A673 (cell line): ENCODE measurements at regions not wholly inside any gene's neighbourhood (a gene's known extent, or its start where the extent isn't known, plus 50 kb on each side); places are given as distances from the start of the nearest gene placed in this dataset.

Experiments used
- BruUV-seq: library from RNA; stranded (reverse); fragments of 400-500 nt; replicated peaks from 2 replicates; lab custom pipeline; 2021; lab: Mats Ljungman, UMichigan
- CTCF ChIA-PET: fragments of 300-600 bp; sonication (Branson Sonifier 250); formaldehyde crosslinking; loops from one replicate; lab custom pipeline; 2022; ENCODE audit warnings: antibody characterized with exemption; lab: Charles Lee
- POLR2A ChIA-PET: fragments of 300-600 bp; sonication (Branson Sonifier 250); formaldehyde crosslinking; loops from one replicate; lab custom pipeline; 2022; ENCODE audit warnings: antibody characterized with exemption; ENCODE audit not compliant: low non-redundant PET; lab: Charles Lee
- DNase-seq: peaks from one replicate; pipeline ENCODE4 v3.0.0-alpha.2; 2015; ENCODE audit warnings: low spot score
- H3K27ac ChIP-seq: fragments of 200-600 bp; sonication (generic); 2 replicates; pipeline ENCODE4 v1.5.1; 2016; ENCODE audit warnings: mixed run types, low read depth, mild to moderate bottlenecking, mixed read lengths, antibody characterized with exemption, low read length; ENCODE audit not compliant: poor library complexity, severe bottlenecking
- H3K27me3 ChIP-seq: fragments of 200-600 bp; sonication (generic); replicated peaks from 2 replicates; pipeline ENCODE4 v1.6.1; 2017; ENCODE audit warnings: mixed run types, low read depth, mild to moderate bottlenecking, mixed read lengths, antibody characterized with exemption, low read length; ENCODE audit not compliant: insufficient read depth, poor library complexity
- H3K36me3 ChIP-seq: fragments of 200-600 bp; sonication (generic); 2 replicates; pipeline ENCODE4 v1.6.1; 2016; ENCODE audit warnings: mixed run types, mild to moderate bottlenecking, mixed read lengths, antibody characterized with exemption, low read length; ENCODE audit not compliant: insufficient read depth, poor library complexity, severe bottlenecking
- H3K4me1 ChIP-seq: fragments of 200-600 bp; sonication (generic); 2 replicates; pipeline ENCODE4 v1.6.1; 2017; ENCODE audit warnings: mixed run types, mild to moderate bottlenecking, mixed read lengths, antibody characterized with exemption, low read length; ENCODE audit not compliant: insufficient read depth, poor library complexity, severe bottlenecking
- H3K4me3 ChIP-seq: fragments of 200-600 bp; sonication (generic); 2 replicates; pipeline ENCODE4 v1.5.1; 2016; ENCODE audit warnings: low read depth, mixed run types, mild to moderate bottlenecking, mixed read lengths, low read length; ENCODE audit not compliant: poor library complexity, severe bottlenecking
- H3K9me3 ChIP-seq: fragments of 200-600 bp; sonication (generic); 2 replicates; pipeline ENCODE4 v1.6.1; 2016; ENCODE audit warnings: mixed run types, low read depth, mild to moderate bottlenecking, mixed read lengths, antibody characterized with exemption, low read length; ENCODE audit not compliant: poor library complexity, severe bottlenecking
- CTCF ChIP-seq: fragments of 300-800, 200-600 bp; sonication (generic); conservative IDR thresholded peaks from 2 replicates; pipeline ENCODE4 v1.5.1; 2017; ENCODE audit warnings: low read depth, mild to moderate bottlenecking, antibody characterized with exemption, low read length, moderate library complexity, mixed read lengths
- EZH2 ChIP-seq: fragments of 200-600 bp; sonication (generic); IDR thresholded peaks from 2 replicates; pipeline ENCODE4 v1.6.1; 2017; ENCODE audit warnings: borderline replicate concordance, low read depth, mild to moderate bottlenecking, mixed read lengths, antibody characterized with exemption, low read length; ENCODE audit not compliant: poor library complexity, severe bottlenecking
- intact Hi-C: fragments of 100-400 bp; cut with micrococcal nuclease; formaldehyde crosslinking; loops from one replicate; pipeline ENCODE4 v1.10.0; 2022; ENCODE audit not compliant: unreplicated experiment

GRCh38 chr4:115973768-115974167 lies 860.3 kb upstream of the NDST4 start:
- POLR2A ChIA-PET: no interaction called here
- Histone ChIP-seq H3K4me1 (no peaks in the 10 kb centered on the region), H3K9me3 (no peaks in the 10 kb centered on the region), H3K27ac (no peak overlapping the region), H3K27me3 (no peaks in the 10 kb centered on the region), H3K36me3 (no peaks in the 10 kb centered on the region), H3K4me3 (no peak overlapping the region)
- intact Hi-C loops: no loop called here
- no peak for DNase-seq
- TF ChIP-seq CTCF (no peak), EZH2 (no peak)
- BruUV-seq: no TSS peak
- CTCF ChIA-PET: no interaction called here

DNA sequence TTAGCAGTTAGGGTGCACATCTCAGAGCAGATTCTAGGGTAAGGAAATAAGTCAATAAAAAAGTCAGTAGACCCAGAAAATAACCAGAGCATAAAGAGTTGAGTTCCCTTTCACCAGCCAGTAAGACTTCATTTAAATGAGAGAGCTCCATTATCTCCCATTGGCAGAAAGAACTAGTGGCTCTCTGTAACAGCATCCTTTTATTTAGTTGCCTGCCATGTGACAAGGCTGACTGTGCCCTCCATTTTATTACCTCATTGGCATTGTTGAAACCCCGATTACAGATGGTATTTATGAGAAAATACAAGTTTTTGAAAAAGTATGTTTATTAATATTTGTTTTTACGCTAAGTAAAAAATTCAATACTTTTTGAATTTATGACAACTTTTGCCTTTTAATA lies 859.5 kb upstream of the NDST4 start:
- ChIA-PET POLR2A (no interaction called here), CTCF (no interaction called here)
- H3K9me3 ChIP-seq: no peaks in the 10 kb centered on the region
- DNase-seq: no peak
- H3K36me3 ChIP-seq: no peaks in the 10 kb centered on the region
- no peak for TF ChIP-seq CTCF
- TF ChIP-seq EZH2: no peak
- H3K4me3 ChIP-seq: no peak overlapping the region
- H3K4me1 ChIP-seq: no peaks in the 10 kb centered on the region
- no peaks in the 10 kb centered on the region for H3K27me3 ChIP-seq
- intact Hi-C loops: no loop called here
- no TSS peak for BruUV-seq
- no peak overlapping the region for H3K27ac ChIP-seq

DNA sequence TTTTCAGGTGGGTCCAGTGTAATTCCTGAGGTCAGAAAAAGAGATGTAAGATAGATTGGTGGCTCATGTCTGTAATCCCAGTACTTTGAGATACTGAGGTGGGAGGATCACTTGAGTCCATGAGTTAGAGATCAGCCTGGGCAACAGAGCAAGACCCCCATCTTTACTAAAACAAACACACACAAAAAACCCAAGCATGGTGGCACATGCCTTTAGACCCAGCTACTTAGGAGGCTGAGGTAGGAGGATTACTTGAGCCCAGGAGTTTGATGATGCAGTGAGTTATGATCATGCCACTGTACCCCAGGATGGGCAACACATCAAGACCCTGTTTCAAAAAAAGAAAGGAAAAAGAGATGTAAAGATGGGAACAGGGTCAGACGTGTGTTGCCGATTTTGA lies 857.4 kb upstream of the NDST4 start:
- TF ChIP-seq CTCF: no peak
- TF ChIP-seq EZH2: no peak
- Histone ChIP-seq H3K9me3 (no peaks in the 10 kb centered on the region), H3K4me3 (no peak overlapping the region), H3K4me1 (no peaks in the 10 kb centered on the region), H3K27ac (no peak overlapping the region), H3K36me3 (no peaks in the 10 kb centered on the region), H3K27me3 (no peaks in the 10 kb centered on the region)
- DNase-seq: no peak
- no TSS peak for BruUV-seq
- ChIA-PET CTCF (no interaction called here), POLR2A (no interaction called here)
- intact Hi-C loops: no loop called here
